HG02588 (cell line): ENCODE measurements at regions not wholly inside any gene's neighbourhood (a gene's known extent, or its start where the extent isn't known, plus 50 kb on each side); places are given as distances from the start of the nearest gene placed in this dataset.
"Not testable (repeated sequence)": the region's sequence is repeated elsewhere in the genome, so short reads cannot be mapped to it uniquely, and the experiment has no call there.

Experiments
- ATAC-seq: cut with Tn5 transposase; IDR thresholded peaks from one replicate; pipeline ENCODE4 v1.9.1; 2021; ENCODE audit warnings: mild to moderate bottlenecking, moderate library complexity; ENCODE audit not compliant: unreplicated experiment

DNA sequence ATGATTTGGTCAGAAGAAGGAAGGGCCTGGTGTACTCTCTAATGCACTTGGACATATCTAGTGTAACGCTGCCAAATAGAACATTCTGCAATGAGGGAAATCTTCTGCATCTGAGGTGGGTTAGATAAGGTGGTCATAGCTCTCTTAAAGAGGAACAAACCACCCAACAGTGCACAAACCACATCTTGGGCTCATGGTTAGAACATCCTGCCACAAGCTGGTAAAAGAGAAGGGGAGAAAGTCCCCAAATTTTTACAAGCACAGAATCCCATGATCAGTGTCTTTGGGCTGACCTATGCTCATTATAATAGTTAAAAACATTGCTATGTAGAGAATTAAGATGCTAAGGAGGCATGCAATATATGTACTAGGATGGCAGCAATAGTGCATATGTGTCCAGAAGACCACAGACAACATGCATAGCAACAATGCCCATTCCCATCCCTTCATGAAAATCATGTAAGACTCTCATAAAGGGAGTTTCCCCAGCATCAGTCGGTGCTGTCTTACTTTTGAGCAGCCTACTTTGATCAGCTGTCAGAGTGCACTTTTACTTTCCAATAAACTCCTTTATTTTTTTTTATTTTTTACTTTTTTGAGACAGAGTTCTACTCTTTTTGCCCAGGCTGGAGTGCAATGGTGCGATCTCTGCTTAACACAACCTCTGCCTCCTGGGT lies 99.7 kb upstream of the SLC7A11 start:
- peak; percentile 44 for ATAC-seq

DNA sequence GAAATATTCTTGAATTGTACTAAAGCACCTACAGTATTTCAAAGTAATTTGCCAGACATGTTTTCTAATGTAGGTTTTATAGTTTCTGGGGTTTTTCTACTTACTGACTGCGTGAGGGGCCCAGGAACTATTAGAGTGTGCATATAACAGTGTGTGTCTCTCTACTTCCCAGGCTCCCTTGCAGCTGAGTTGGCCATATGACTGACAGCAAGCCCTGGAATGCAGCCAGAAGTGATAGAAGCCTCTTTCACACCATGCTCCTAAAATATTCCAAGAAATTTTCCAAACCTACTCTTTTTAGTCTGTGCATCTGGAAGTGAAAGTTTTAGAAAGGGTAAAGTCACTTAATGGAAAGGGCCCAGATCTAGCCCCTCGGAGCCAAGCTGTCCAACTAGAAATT lies 96.7 kb upstream of the SLC7A11 start:
- no peak for ATAC-seq

GRCh38 chr4:138338222-138338621 lies 96.1 kb upstream of the SLC7A11 start:
- not testable (repeated sequence) for ATAC-seq

- ATAC-seq = no peak
These were observed 92.3 kb upstream of the SLC7A11 start for GRCh38 chr4:138334346-138335016.

DNA sequence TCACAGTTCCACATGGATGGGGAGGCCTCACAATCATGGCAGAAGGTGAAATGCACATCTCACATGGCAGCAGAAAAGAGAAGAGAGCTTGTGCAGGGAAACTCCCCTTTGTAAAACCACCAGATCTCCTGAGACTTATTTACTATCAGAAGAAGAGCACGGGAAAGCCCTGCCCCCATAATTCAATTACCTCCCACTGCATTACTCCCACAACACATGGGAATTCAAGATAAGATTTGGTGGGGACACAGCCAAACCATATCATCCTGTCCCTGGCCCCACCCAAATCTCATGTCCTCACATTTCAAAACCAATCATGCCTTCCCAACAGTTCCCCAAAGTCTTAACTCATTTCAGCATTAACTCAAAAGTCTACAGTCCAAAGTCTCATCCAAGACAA lies 90.3 kb upstream of the SLC7A11 start:
- not testable (repeated sequence) for ATAC-seq

DNA sequence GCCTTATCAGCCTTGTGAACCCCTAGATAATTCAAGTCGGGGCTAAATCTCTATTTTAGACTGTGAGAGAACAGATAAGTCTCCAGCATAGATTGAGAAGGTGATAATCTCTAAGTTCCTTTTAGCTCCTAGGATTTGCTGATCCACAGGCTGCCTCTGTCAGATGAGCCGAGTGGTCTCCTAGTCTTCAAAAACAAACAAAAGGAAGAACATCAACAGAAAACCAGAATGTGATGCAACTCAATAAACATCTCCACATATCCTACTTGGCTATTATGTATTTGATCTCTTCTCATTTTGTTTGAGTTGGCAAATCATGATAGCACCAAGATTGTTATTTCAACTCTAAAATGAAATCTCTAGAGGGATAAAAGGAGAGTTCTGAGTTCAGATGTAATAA lies 88.4 kb upstream of the SLC7A11 start:
- ATAC-seq = no peak

DNA sequence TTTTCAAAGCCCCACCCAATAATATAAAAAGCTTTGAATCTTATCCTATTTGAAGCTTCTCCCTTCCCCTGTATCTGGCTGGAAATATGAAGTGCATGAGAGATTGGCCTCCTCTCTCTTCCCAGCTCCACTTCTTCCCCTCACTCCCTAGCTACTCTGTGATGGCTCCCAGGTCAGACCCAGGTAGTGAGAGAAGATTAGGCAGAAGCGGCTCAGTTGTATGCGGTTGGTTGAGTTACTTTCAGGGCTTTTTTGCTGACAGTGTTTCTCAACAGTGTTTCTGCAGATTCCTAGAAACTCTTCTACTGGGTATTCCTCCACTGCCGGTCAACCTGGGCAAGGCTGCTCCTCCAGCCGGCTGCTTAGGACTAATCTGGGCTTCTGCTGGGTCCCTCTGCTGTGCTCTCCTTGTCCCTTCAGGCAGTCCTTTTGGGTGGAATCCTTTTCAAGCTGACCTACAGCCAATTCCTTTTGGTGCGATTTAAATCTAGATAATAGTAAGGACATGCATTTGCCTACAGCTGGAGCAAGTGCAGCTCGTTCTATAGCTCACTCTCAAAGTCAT lies 87.4 kb upstream of the SLC7A11 start:
- ATAC-seq = no peak

DNA sequence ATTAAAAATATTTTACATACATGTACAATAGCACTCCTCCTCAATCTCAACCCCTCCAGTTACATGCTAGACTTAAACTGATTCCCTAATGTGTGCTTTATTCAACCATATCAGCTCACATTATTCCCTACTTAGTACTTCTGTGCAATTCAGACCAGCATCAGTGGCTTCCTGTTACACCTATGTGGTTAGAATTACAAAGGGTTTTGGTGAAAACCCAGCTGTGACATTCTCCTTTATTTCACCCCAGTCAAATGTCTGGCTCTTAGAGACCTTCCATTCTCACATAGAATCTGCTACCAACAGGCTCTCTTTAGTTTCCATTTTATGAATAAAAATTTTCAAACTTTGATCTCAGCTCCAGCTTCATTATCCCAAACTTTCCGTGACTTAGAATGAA lies 85.2 kb upstream of the SLC7A11 start:
- ATAC-seq = no peak

DNA sequence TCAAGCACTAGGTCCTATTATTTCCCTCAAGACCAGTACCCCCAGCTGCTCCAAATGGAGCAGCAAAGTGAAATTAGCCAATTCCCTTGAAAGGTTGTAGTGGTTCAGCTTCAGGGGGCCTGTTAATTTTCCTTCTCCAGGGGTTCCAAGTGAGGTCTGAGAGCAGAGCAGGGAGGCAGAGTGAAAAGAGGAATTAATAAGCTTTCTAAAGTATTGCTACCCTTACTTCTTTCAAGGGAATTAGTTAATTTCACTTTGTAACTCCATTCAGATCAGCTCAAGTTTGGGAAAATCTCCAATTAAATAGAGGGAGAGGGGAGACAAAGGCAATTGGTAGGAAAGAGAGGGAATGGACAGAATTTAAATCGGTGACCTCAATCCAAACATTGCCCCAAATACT lies 78.7 kb upstream of the SLC7A11 start:
- ATAC-seq = no peak

DNA sequence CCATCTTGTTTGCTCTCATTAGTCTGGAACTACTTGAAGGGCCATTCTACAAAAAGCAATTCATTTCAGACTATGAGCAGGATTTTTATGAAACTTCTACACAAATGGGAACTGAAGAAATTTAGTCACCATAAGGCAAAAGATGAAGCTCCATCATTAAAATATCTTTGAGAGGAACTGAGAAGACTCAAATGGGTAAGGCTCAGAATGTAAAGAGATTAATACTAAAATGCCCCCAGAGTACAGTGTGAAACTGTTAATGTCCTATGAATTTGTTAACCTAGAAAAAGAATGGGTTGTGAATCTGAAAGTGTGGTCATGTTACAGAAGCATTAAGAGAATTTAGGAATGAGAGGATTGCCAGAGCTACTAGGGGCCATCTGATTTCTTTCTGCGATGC lies 77.9 kb upstream of the SLC7A11 start:
- no peak for ATAC-seq

GRCh38 chr4:138317175-138317748 lies 75.1 kb upstream of the SLC7A11 start:
- no peak for ATAC-seq

DNA sequence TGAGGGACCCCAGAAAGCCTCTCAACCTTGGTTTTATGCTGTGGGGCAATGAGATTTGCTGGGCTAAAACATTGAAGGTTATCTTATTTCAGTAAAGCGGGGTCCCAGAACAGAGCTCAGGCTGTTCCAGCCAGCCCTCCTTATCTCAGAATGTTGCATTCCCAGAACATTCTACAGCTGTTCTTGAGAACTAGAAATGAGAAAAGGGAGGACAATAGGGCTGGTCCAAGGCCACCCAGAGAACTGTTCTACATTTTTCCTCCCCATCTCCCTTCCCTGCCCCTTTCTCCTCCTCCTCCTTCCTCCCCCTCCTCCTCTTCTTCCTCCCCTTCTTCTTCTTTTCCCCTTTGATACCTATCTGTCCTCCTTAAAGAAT lies 70.4 kb upstream of the SLC7A11 start:
- no peak for ATAC-seq

DNA sequence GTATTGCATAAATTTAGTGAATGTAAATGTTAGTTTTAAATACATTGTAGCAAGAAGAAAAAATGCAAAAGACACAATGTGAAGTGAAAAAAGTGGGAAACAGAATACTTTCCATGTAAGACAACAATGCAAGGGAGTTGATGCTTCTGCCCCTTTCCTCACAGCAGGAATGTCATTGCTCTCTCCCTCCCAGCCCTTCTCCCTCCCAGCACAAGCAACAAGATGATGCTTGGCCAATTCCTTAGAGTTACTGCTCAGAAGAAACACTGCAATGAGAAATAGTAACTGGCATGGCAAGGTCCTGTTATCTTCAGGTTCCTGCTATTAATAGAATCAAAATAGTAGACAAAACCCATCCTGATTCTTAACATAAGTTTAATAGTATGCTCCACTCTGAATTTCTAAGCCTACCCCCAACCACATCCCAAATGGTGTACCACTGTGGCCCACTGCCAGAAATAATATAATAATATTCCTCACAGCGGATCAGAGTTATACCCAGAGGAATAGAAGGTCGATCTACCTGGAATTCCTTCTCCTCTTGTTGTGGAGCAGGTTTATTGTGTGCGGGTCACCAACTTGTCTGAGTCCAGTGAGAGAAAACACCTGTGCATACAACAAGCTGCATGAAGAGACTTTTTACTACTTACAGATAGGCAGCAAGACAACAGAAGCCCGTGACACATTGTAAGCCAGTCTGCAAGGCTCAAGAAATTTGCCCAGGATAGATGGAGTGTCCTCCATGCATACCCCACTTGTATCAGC lies 69.8 kb upstream of the SLC7A11 start:
- no peak for ATAC-seq

GRCh38 chr4:138310991-138311390 lies 68.8 kb upstream of the SLC7A11 start:
- ATAC-seq = no peak

DNA sequence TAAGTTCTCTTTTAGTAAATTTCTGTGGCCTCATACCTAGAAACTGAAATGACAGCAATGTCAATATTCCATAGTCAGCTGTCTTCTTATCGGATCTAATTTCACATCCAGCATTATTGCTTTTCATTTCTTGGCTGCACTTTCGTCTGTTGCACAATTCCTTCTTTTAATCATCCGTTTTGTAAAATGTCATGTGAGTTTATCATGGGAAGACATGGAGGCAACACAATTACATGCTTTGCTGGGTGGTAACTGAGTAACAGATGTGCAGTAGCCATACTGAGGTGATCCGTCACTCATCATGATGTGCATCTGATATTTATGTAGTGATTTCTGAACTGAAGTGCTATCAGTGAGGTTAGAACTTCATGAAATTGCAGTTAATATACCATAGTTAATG lies 68.3 kb upstream of the SLC7A11 start:
- no peak for ATAC-seq

DNA sequence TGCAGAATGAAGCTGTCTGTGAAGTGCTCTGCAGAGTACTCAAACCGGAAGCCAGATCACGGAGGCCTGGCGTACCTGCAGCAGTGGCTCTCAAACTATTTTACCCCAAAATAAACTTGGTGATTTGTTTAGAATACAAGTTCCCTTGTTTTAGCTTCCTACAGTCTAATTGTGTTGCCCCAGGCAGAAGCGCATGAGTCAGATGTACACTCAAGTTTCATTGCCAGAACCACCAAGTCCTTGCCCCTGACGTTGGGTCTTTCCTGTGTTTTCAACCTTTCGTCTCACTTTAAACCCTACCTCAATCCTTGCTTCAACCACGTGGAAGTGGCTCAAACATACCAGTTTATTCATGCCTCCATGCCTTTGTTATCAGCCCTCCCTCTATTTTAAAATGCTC lies 66.2 kb upstream of the SLC7A11 start:
- no peak for ATAC-seq

DNA sequence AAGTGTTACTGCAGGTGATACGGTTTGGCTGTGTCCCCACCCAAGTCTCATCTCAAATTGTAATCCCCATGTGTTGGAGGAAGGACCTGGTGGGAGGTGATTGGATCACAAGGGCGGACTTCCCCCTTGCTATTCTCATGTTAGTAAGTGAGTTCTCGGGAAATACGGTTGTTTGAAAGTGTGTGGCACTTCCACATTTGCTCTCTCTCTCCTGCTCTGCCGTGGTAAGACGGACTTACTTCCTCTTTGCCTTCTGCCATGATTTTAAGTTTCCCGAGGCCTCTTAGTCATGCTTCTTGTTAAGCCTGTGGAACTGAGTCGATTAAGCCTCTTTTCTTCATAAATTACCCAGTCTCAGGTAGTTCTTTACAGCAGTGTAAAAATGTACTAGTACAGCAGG lies 65.2 kb upstream of the SLC7A11 start:
- no peak for ATAC-seq

GRCh38 chr4:138305050-138305449 lies 62.9 kb upstream of the SLC7A11 start:
- no peak for ATAC-seq

DNA sequence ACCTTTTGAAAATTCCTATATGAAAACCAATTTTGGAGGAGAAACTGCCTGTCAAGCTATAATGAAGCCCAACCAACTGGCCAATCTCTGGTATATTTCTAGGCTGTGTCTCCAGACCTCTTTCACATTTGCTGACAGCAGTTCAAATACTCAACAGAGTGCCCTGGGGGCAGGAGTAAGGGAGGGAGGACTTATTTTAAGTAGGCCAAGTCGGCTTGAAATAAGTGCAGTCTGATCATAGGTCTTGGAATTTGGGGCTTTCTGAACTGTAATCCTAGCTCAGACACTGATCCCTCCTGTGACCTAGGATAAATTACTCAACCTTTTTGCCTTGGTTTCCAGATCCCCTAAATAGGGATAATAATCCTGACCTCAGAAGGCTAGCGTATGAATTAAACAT lies 59.4 kb upstream of the SLC7A11 start:
- ATAC-seq = no peak

GRCh38 chr4:138300616-138301015 lies 58.5 kb upstream of the SLC7A11 start:
- ATAC-seq = no peak

DNA sequence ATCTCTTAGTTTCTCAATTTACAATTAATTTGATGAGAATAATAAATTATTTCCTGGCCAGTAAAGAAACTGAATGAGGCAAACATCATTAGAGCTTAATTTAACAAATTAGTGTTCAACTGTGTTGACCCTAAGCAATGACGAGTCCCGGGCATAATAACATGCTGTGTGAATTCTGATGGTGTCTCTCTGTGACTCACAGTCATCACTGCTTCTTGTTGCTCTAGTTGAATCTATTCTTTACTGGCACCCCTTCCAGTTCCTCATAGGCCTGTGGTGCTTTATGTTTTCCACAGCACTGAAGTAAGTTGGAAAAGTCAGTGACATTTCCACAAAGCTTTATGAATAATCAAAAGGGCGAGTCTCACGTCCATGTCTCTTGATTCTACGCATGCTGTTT lies 57.7 kb upstream of the SLC7A11 start:
- ATAC-seq = no peak

DNA sequence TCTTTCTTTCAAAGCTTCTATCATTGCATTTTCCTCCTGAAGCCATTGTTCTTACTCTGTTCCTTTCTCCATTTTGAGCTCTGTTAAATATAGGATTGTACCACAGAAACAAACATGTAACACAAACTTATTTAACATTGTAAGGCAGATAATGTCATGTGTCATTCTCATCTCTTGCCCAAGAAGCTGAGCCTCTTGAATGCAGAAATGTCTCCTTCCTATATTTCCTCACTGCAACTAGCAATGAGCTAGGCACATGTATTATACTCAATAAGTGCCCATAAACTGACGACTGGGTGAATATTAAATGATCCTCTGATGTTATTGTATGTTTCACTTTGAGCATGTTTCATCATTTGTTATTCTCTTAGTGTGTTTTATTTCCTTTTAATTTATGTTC lies 56.7 kb upstream of the SLC7A11 start:
- ATAC-seq = no peak
